ENCODE measurements at regions not wholly inside any gene's neighbourhood (a gene's known extent, or its start where the extent isn't known, plus 50 kb on each side); places are given as distances from the start of the nearest gene placed in this dataset.

GRCh38 chr16:86244158-86244557 is 266.2 kb upstream of the FOXF1 start:
- no peak for TF ChIP-seq CTCF (IDR thresholded peaks at IDR 0.05)
- TF ChIP-seq USF2 (IDR thresholded peaks at IDR 0.05): no peak
- no peak for TF ChIP-seq MAX (IDR thresholded peaks at IDR 0.05)
- no peak for TF ChIP-seq HDAC2 (IDR thresholded peaks at IDR 0.05)
- TF ChIP-seq MAZ (IDR thresholded peaks at IDR 0.05; ENCODE audit: borderline replicate concordance, low read depth, low read length): no peak
- TF ChIP-seq RFX5 (IDR thresholded peaks at IDR 0.05): no peak

All from A549 (cell line).